HG02885 (cell line): ENCODE measurements at regions not wholly inside any gene's neighbourhood (a gene's known extent, or its start where the extent isn't known, plus 50 kb on each side); places are given as distances from the start of the nearest gene placed in this dataset.
"Not testable (repeated sequence)": the region's sequence is repeated elsewhere in the genome, so short reads cannot be mapped to it uniquely, and the experiment has no call there.

Source experiments
- ATAC-seq: cut with Tn5 transposase; IDR thresholded peaks from one replicate; pipeline ENCODE4 v1.9.1; 2021; ENCODE audit warnings: mild to moderate bottlenecking; ENCODE audit not compliant: unreplicated experiment, poor library complexity

DNA sequence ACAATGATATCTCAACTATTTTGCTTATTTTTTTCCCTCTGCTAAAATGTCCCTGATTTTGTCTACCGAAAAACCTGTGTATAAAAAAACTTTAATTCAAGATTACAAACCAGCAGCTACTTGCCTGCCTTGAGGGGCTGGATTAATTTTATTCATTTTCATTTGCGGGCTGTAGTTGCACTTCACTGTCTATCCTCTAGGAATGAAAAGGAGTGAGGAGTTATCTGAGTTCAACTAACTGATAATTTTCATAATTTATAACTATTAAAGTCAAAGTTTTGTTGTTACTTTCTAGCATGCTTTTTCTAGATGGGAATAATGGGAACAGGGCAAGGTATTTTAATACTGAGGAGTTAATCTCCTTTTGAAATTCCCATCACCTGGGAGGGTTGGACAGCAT, 50.3 kb upstream of the AGTPBP1 start:
- not testable (repeated sequence) for ATAC-seq

GRCh38 chr9:85802978-85803695, 61.4 kb upstream of the AGTPBP1 start:
- ATAC-seq, result not testable (repeated sequence)

GRCh38 chr9:85804847-85805133, 63.0 kb upstream of the AGTPBP1 start:
- ATAC-seq, result not testable (repeated sequence)

DNA sequence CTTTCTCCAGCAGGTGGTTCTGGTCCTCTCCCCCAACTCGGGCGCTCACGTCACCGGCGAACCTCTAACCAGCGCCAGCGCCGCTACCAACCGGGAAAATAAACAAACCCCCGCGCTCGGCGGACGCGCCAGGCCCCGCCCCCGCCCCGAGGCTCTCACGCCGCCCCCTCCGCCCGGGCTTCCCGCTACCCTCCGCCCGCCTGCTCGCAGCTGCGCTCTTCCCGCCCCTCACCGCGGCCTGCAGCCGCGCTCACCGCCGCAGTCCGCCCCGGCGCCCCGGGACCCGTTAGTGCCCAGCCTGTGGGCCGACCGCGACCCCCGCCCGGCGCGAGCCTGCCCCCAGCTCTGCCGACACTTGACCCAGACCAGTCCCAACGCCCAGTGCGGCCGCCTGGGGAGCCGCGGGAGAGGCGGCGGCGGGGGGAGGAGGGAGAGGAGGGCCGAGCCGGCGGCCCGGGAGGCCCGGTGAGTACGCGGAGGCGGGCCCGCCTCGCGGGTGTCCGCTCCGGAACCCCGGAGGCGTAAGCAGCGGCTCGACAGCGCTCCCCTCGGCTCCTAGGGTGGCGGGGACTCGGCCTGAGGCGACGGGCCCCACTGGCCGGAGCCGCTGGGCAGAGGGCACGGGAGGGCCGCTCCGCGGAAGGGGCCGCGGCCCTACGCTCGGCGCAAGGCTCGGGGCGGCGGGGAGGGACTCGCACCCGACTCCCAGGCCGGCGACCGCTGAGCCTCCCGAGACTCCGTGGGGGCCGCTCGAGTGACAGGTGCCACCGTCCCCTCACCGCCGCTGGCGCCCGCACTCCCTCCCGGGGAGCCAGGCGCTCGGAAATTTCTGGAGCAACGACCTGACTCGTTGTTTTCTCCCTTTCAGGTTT, 63.6 kb upstream of the AGTPBP1 start:
- peak; percentile 77 for ATAC-seq

GRCh38 chr9:85808329-85808728, 66.6 kb upstream of the AGTPBP1 start:
- ATAC-seq, result not testable (repeated sequence)

- ATAC-seq, result not testable (repeated sequence)
Observed at GRCh38 chr9:85813388-85813787, 71.6 kb upstream of the AGTPBP1 start.

DNA sequence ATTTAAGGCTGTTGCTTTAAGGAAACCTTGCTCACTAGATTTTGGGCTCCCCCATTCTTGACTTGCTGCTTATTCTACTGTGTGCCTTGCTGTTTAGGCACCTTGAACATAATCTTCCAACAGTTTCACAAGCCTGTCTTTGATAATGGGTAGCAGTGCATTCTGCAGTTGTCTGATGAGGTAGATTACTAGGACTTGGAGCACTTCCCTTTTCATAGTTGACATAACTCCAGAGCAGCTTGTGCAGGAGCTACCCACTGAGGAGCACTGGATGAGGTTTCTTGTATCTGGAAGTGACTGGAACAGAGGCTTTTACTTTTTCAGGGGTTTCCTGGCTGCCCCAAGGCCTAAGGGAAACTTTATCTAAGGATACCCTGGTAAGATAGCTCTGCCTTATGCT, 73.0 kb upstream of the AGTPBP1 start:
- not testable (repeated sequence) for ATAC-seq

GRCh38 chr9:85818971-85819370, 77.2 kb upstream of the AGTPBP1 start:
- ATAC-seq, result not testable (repeated sequence)

DNA sequence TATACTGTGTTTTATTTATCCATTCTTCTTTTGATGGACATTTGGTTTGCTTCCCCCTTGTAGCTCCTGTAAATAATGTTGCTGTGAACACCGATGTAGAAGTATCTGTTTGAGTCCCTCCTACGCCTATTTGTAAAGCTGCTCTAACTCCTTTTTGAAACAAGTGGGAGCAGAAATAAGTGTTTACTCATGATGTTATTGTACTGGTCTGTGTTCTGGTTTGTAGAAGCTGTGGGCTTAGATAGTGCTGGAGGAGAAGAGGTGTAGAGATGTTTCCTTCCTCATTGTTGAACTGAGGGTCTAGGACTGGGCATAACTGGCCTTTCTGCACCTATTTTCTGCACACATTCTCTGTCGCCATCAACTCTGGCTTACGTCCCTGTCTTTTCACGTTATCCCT, 78.8 kb upstream of the AGTPBP1 start:
- not testable (repeated sequence) for ATAC-seq

DNA sequence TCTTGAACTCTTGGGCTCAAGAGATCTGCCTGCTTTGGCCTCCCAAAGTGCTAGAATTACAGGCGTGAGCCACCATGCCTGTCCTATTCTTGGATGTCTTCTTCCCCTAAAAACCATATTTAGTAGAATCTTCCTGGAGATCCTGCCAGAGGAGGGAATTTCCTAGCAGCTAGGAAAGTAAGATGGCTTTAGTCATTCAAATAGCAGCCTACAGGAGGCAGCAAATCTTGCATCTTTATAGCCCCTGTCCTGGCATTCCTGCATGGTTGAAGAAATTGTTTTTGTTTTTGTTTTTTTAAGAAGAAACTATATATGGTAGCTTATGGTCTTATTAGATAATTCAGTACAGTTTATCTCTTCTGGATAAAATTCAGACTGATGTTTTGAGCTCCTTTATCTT, 83.2 kb upstream of the AGTPBP1 start:
- ATAC-seq, result not testable (repeated sequence)

GRCh38 chr9:85834591-85834990, 92.8 kb upstream of the AGTPBP1 start:
- ATAC-seq, result not testable (repeated sequence)

GRCh38 chr9:85843949-85844348, 97.0 kb upstream of the NAA35 start:
- not testable (repeated sequence) for ATAC-seq

DNA sequence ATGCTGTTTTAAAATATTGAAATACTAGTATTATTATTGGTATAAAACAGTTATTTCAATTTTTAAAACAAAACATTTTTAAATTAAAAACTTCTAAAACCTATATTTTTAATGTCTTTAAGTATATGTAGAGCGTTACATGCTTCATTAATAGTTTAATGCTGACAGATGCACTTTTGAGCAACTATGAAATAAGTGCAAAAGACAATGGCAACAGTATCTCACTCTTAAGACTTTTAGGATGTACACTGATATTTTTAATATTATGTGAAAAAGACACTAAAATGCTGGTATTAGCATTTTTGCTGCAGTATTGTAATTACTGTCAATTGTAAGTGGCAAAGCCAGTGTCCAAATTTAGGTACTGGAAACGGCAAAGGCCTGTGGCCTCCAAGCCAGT, 93.2 kb upstream of the NAA35 start:
- ATAC-seq, result not testable (repeated sequence)

- no peak for ATAC-seq
Observed at GRCh38 chr9:85858056-85858750, 82.7 kb upstream of the NAA35 start.

GRCh38 chr9:85859765-85860164, 81.2 kb upstream of the NAA35 start:
- no peak for ATAC-seq

DNA sequence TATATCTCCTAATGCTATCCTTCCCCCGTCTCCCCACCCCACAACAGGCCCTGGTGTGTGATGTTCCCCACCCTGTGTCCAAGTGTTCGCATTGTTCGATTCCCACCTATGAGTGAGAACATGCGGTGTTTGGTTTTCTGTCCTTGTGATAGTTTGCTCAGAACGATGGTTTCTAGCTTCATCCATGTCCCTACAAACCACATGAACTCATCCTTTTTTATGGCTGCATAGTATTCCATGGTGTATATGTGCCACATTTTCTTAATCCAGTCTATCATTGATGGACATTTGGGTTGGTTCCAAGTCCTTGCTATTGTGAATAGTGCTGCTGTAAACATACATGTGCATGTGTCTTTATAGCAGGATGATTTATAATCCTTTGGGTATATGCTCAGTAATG, 79.1 kb upstream of the NAA35 start:
- ATAC-seq, result not testable (repeated sequence)

DNA sequence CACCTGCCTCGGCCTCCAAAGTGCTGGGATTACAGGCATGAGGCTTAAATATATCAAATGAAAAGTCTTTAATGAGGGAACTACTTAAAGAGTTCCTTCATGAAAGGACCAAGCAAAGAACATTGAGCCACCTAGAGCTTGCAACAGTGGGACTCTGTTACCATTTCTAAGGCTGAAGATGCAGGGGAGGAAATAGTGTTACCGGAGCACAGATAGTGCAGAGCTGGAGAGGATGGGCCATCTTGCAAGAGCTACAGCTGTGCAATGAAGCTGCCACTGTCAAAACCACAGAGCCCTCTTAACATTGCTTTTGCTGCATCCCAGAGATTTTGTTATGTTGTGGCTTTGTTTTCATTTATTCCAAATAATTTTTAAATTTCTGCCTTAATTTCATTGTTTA, 77.1 kb upstream of the NAA35 start:
- no peak for ATAC-seq

DNA sequence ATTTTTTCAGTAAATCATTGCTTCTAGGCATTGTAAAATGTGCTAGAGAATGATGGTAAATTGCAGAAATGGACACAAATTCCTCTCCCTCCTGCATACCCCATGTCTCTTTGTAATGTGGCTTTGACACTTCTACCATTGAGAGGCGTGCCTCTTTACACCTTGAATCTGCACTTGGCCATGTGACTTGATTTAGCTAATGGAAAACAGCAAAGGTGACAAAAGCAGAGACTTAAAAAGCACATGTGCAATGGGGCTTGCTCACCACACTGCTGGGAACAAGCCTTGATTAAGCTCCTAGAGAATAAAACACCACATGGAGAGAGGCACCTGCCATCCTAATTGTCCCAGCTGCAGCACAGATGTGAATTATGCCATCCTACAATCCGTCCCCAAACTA, 69.9 kb upstream of the NAA35 start:
- ATAC-seq, result no peak

- not testable (repeated sequence) for ATAC-seq
Observed at GRCh38 chr9:85871683-85872082, 69.3 kb upstream of the NAA35 start.

- ATAC-seq, result no peak
Observed at GRCh38 chr9:85872463-85872862, 68.5 kb upstream of the NAA35 start.

- no peak for ATAC-seq
Observed at GRCh38 chr9:85876628-85877027, 64.3 kb upstream of the NAA35 start.
